Activated B cell treated with CpG ODN at 0.5 μM for 24 hours (primary cell): ENCODE measurements at regions not wholly inside any gene's neighbourhood (a gene's known extent, or its start where the extent isn't known, plus 50 kb on each side); places are given as distances from the start of the nearest gene placed in this dataset.

ENCODE experiments used
- ATAC-seq: fragments of 200-7000 bp; cut with Tn5 transposase; one replicate; pipeline ENCODE4 v1.10.0; 2021; ENCODE audit warnings: low read depth, mild to moderate bottlenecking, moderate library complexity
- CTCF ChIA-PET: fragments of 350-600 bp; sonication (Branson Sonifier 250); formaldehyde crosslinking; loops from one replicate; lab custom pipeline; 2021; ENCODE audit warnings: antibody characterized with exemption; lab: Charles Lee
- POLR2A ChIA-PET: fragments of 350-600 bp; sonication (Branson Sonifier 250); formaldehyde crosslinking; loops from one replicate; lab custom pipeline; 2021; ENCODE audit warnings: antibody characterized with exemption; lab: Charles Lee
- DNase-seq: peaks from one replicate; pipeline ENCODE4 v3.0.0; 2022
- H3K27ac Mint-ChIP-seq: one replicate; pipeline ENCODE4 v1.8.0; 2020; ENCODE audit warnings: mixed read lengths
- H3K27me3 Mint-ChIP-seq: one replicate; pipeline ENCODE4 v1.8.0; 2021; ENCODE audit warnings: mixed read lengths
- H3K36me3 Mint-ChIP-seq: one replicate; pipeline ENCODE4 v1.8.0; 2021; ENCODE audit warnings: low read depth, mixed read lengths
- H3K4me1 Mint-ChIP-seq: one replicate; pipeline ENCODE4 v1.8.0; 2021; ENCODE audit warnings: mixed read lengths
- H3K4me3 Mint-ChIP-seq: one replicate; pipeline ENCODE4 v1.8.0; 2020; ENCODE audit warnings: mild to moderate bottlenecking, mixed read lengths
- H3K9me3 Mint-ChIP-seq: one replicate; pipeline ENCODE4 v1.8.0; 2020; ENCODE audit warnings: mixed read lengths
- CTCF ChIP-seq: fragments of 200-600 bp; IDR thresholded peaks from one replicate; pipeline ENCODE4 v1.8.0; 2022; ENCODE audit warnings: antibody characterized with exemption, mild to moderate bottlenecking
- intact Hi-C: fragments of 100-400 bp; cut with micrococcal nuclease; formaldehyde crosslinking; loops from one replicate; pipeline ENCODE4 v1.15.1; 2024

- Mint-ChIP-seq H3K4me3 (no peak overlapping the region), H3K9me3 (peaks cover 3% of the 10 kb centered on the region), H3K36me3 (no peaks in the 10 kb centered on the region), H3K4me1 (no peaks in the 10 kb centered on the region), H3K27me3 (no peaks in the 10 kb centered on the region), H3K27ac (no peak overlapping the region)
- no peak for TF ChIP-seq CTCF
- DNase-seq (no peak), ATAC-seq (no peak)
- POLR2A ChIA-PET = no interaction called here
- CTCF ChIA-PET = no interaction called here
- intact Hi-C loops = no loop called here
These were observed 347.5 kb upstream of the TMCO5A start for GRCh38 chr15:37586976-37587375.

DNA sequence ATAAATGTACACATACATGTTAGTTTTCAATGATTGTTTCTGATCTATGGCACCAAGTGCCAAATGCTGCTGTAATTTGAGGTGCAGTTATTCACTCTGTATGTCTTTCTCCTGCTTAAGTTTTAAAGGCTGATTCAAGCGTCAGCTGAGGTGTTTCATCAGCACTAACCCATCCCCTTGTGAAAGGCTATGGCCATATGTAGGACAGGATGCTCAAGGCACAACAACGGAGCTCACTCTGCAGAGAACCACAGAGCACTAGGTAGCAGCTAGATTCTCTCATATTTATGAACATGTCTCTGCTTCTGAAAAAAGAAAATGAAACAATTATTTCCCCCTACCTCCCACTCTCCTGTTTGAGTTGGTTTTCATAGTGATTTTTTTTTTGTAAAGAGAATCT is 340.0 kb upstream of the TMCO5A start:
- Mint-ChIP-seq H3K9me3 (peaks cover 3% of the 10 kb centered on the region), H3K4me1 (no peaks in the 10 kb centered on the region), H3K27ac (no peak overlapping the region), H3K36me3 (no peaks in the 10 kb centered on the region), H3K27me3 (no peaks in the 10 kb centered on the region), H3K4me3 (no peak overlapping the region)
- DNase-seq (no peak), ATAC-seq (no peak)
- ChIA-PET CTCF (no interaction called here), POLR2A (no interaction called here)
- TF ChIP-seq CTCF = no peak
- intact Hi-C loops = no loop called here

- Mint-ChIP-seq H3K27me3 (no peaks in the 10 kb centered on the region), H3K4me1 (no peaks in the 10 kb centered on the region), H3K9me3 (peaks cover 4% of the 10 kb centered on the region), H3K36me3 (no peaks in the 10 kb centered on the region), H3K27ac (no peak overlapping the region), H3K4me3 (no peak overlapping the region)
- no peak for DNase-seq
- ATAC-seq = no peak
- POLR2A ChIA-PET = no interaction called here
- CTCF ChIA-PET = no interaction called here
- intact Hi-C loops = no loop called here
- TF ChIP-seq CTCF = no peak
These were observed 338.9 kb upstream of the TMCO5A start for GRCh38 chr15:37595426-37595970.

- ATAC-seq (no peak), DNase-seq (no peak)
- CTCF ChIA-PET = no interaction called here
- POLR2A ChIA-PET = no interaction called here
- no peaks in the 10 kb centered on the region for H3K4me1 Mint-ChIP-seq
- no peak overlapping the region for H3K27ac Mint-ChIP-seq
- H3K4me3 Mint-ChIP-seq = no peak overlapping the region
- H3K27me3 Mint-ChIP-seq = no peaks in the 10 kb centered on the region
- intact Hi-C loops = no loop called here
- peaks cover 2% of the 10 kb centered on the region for H3K9me3 Mint-ChIP-seq
- no peak for TF ChIP-seq CTCF
- H3K36me3 Mint-ChIP-seq = no peaks in the 10 kb centered on the region
These were observed 335.3 kb upstream of the TMCO5A start for GRCh38 chr15:37599156-37599555.

GRCh38 chr15:37616215-37616614 is 318.2 kb upstream of the TMCO5A start:
- CTCF ChIA-PET = no interaction called here
- DNase-seq (no peak), ATAC-seq (no peak)
- no peak for TF ChIP-seq CTCF
- Mint-ChIP-seq H3K4me1 (no peaks in the 10 kb centered on the region), H3K36me3 (no peaks in the 10 kb centered on the region), H3K27me3 (no peaks in the 10 kb centered on the region), H3K9me3 (no peaks in the 10 kb centered on the region), H3K4me3 (no peak overlapping the region), H3K27ac (no peak overlapping the region)
- POLR2A ChIA-PET = no interaction called here
- intact Hi-C loops = no loop called here
